Liver (tissue), 7 donors: ENCODE measurements at regions not wholly inside any gene's neighbourhood (a gene's known extent, or its start where the extent isn't known, plus 50 kb on each side); places are given as distances from the start of the nearest gene placed in this dataset.

Experiments
- DNase-seq: peaks from one replicate; pipeline ENCODE4 v3.0.0-alpha.2; 2017; ENCODE audit warnings: low spot score
- H3K27ac ChIP-seq, 2 donors: one replicate each; pipeline ENCODE4 v1.7.0; 2013; ENCODE audit warnings: inconsistent platforms in 2 of 2, low read length in 2 of 2, control low read depth in 1 of 2, low read depth in 1 of 2, mild to moderate bottlenecking in 1 of 2
- H3K27me3 ChIP-seq, 4 donors: one replicate each; pipeline versions ENCODE4 v1.6.1 to v1.7.0; 2013; ENCODE audit warnings: low read length in 3 of 4, inconsistent platforms in 1 of 4, mild to moderate bottlenecking in 1 of 4, moderate library complexity in 1 of 4; ENCODE audit not compliant: control insufficient read depth in 4 of 4, insufficient read depth in 4 of 4
- H3K36me3 ChIP-seq, 4 donors: one replicate each; pipeline versions ENCODE4 v1.6.1 to v1.7.0; 2013; ENCODE audit warnings: low read length in 3 of 4, mild to moderate bottlenecking in 3 of 4, low read depth in 1 of 4, moderate library complexity in 1 of 4; ENCODE audit not compliant: control insufficient read depth in 4 of 4, insufficient read depth in 3 of 4
- H3K4me1 ChIP-seq, 4 donors: one replicate each; pipeline versions ENCODE4 v1.6.1 to v1.7.0; 2013; ENCODE audit warnings: low read length in 3 of 4, mild to moderate bottlenecking in 3 of 4, moderate library complexity in 1 of 4; ENCODE audit not compliant: control insufficient read depth in 4 of 4, insufficient read depth in 4 of 4
- H3K4me3 ChIP-seq, 3 donors: one replicate each; pipeline versions ENCODE4 v1.6.1 to v1.7.0; 2013; ENCODE audit warnings: low read length in 3 of 3, control low read depth in 1 of 3, low read depth in 1 of 3, mild to moderate bottlenecking in 1 of 3
- H3K9ac ChIP-seq, 2 donors: one replicate each; pipeline ENCODE4 v1.7.0; 2013; ENCODE audit warnings: low read length in 2 of 2, mild to moderate bottlenecking in 2 of 2, moderate library complexity in 2 of 2, control low read depth in 1 of 2, low read depth in 1 of 2
- H3K9me3 ChIP-seq, 4 donors: one replicate each; pipeline versions ENCODE4 v1.6.1 to v1.7.0; 2013; ENCODE audit warnings: low read length in 3 of 4; ENCODE audit not compliant: control insufficient read depth in 4 of 4
- EGR1 ChIP-seq, 2 donors: IDR thresholded peaks; 2 replicates each; pipeline ENCODE4 v1.6.1; 2016 to 2018; ENCODE audit warnings: antibody characterized with exemption in 2 of 2, low read depth in 2 of 2
- FOXA1 ChIP-seq: IDR thresholded peaks from 2 replicates; pipeline ENCODE4 v1.6.1; 2016; ENCODE audit warnings: antibody characterized with exemption
- FOXA2 ChIP-seq: IDR thresholded peaks from 2 replicates; pipeline ENCODE4 v1.6.1; 2016; ENCODE audit warnings: antibody characterized with exemption
- HNF4A ChIP-seq, 2 donors: conservative IDR thresholded peaks; 2 replicates each; pipeline ENCODE4 v1.6.1; 2016; ENCODE audit warnings: antibody characterized with exemption in 2 of 2, mild to moderate bottlenecking in 2 of 2
- JUND ChIP-seq, 2 donors: IDR thresholded peaks; 2 replicates each; pipeline ENCODE4 v1.6.1; 2016; ENCODE audit warnings: antibody characterized with exemption in 2 of 2
- MAX ChIP-seq: IDR thresholded peaks from 2 replicates; pipeline ENCODE4 v1.6.1; 2016; ENCODE audit warnings: antibody characterized with exemption
- NR2F2 ChIP-seq: IDR thresholded peaks from 2 replicates; pipeline ENCODE4 v1.6.1; 2016; ENCODE audit warnings: antibody characterized with exemption
- RAD21 ChIP-seq, 2 donors: IDR thresholded peaks; 2 replicates each; pipeline ENCODE4 v1.6.1; 2016; ENCODE audit warnings: antibody characterized with exemption in 2 of 2, mild to moderate bottlenecking in 2 of 2
- RXRA ChIP-seq, 2 donors: IDR thresholded peaks; 2 replicates each; pipeline ENCODE4 v1.6.1; 2017 to 2018; ENCODE audit warnings: antibody characterized with exemption in 2 of 2, mild to moderate bottlenecking in 1 of 2
- SP1 ChIP-seq: IDR thresholded peaks from 2 replicates; pipeline ENCODE4 v1.6.1; 2018; ENCODE audit warnings: antibody characterized with exemption, mild to moderate bottlenecking
- TAF1 ChIP-seq: conservative IDR thresholded peaks from 2 replicates; pipeline ENCODE4 v1.6.1; 2016; ENCODE audit warnings: antibody characterized with exemption, mild to moderate bottlenecking
- ZBTB33 ChIP-seq: IDR thresholded peaks from 2 replicates; pipeline ENCODE4 v1.6.1; 2016; ENCODE audit warnings: antibody characterized with exemption
- WGBS: extraction: QIAGEN DNeasy Blood & Tissue Kit; methylation state at CpG from one replicate; pipeline ENCODE4 v1.1.7; 2013; 5-methylcytosine and 5-hydroxymethylcytosine counted together
- TF ChIP-seq, protein P1 (sequence below): IDR thresholded peaks from 2 replicates; pipeline ENCODE4 v1.6.1; 2016; ENCODE audit warnings: antibody characterized with exemption, mild to moderate bottlenecking
- donor health status: healthy.
- donor health status: healthy.
- donor health status: healthy.
- donor health status: healthy.

- H3K9ac ChIP-seq = no peak overlapping the region
- no peak overlapping the region for H3K4me3 ChIP-seq
- no peak for DNase-seq
- H3K9me3 ChIP-seq = no peaks in the 10 kb centered on the region
- H3K27me3 ChIP-seq = peaks cover 0 to 2% (median 0%) of the 10 kb centered on the region in 4 donors
- TF ChIP-seq HNF4A (conservative IDR thresholded peaks at IDR 0.05) = no peak
- no peak for TF ChIP-seq RAD21 (IDR thresholded peaks at IDR 0.05)
- no peak for TF ChIP-seq FOXA1
- no peak for TF ChIP-seq MAX
- no peak for TF ChIP-seq RXRA (IDR thresholded peaks at IDR 0.05)
- TF ChIP-seq ZBTB33 = no peak
- H3K36me3 ChIP-seq = no peaks in the 10 kb centered on the region
- no peaks in the 10 kb centered on the region for H3K4me1 ChIP-seq
- no peak overlapping the region for H3K27ac ChIP-seq
- WGBS = 89% methylated on average over 35 of the region's 35 CpGs
Observed at GRCh38 chr20:24813080-24813479, 136.0 kb upstream of the CST7 start.

DNA sequence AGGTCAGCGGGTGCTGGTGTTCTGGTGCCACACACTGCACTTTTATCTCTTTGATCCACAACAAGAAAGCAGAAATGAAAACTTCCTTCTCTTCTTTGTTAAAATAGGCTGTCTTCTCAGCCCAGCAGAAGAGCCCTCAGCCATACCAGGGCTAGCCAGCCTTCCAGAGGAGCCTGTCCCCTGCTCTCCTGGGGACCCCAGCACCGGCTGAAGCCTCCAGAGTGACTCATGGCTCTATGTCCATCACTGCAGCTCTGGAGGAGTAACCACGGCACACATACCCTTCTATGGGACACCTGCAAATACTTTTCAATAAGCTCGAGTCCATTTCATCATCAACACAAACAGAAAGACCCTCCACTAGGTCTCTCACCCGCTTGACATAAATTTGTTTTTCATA, 135.6 kb upstream of the CST7 start:
- H3K36me3 ChIP-seq = no peaks in the 10 kb centered on the region
- H3K4me3 ChIP-seq = no peak overlapping the region
- WGBS = 77% methylated on average over 5 of the region's 5 CpGs
- H3K4me1 ChIP-seq = no peaks in the 10 kb centered on the region
- peaks cover 0 to 2% (median 0%) of the 10 kb centered on the region in 4 donors for H3K27me3 ChIP-seq
- DNase-seq = no peak
- no peak overlapping the region for H3K9ac ChIP-seq
- no peak overlapping the region for H3K27ac ChIP-seq
- H3K9me3 ChIP-seq = no peaks in the 10 kb centered on the region
- TF ChIP-seq JUND (IDR thresholded peaks at IDR 0.05) = no peak
- TF ChIP-seq ZBTB33 = no peak
- no peak for TF ChIP-seq NR2F2
- no peak for TF ChIP-seq EGR1 (IDR thresholded peaks at IDR 0.05; ENCODE audit: low read depth in 2 of 2)
- no peak for TF ChIP-seq HNF4A (conservative IDR thresholded peaks at IDR 0.05)
- TF ChIP-seq SP1 = no peak
- TF ChIP-seq, protein P1, sequence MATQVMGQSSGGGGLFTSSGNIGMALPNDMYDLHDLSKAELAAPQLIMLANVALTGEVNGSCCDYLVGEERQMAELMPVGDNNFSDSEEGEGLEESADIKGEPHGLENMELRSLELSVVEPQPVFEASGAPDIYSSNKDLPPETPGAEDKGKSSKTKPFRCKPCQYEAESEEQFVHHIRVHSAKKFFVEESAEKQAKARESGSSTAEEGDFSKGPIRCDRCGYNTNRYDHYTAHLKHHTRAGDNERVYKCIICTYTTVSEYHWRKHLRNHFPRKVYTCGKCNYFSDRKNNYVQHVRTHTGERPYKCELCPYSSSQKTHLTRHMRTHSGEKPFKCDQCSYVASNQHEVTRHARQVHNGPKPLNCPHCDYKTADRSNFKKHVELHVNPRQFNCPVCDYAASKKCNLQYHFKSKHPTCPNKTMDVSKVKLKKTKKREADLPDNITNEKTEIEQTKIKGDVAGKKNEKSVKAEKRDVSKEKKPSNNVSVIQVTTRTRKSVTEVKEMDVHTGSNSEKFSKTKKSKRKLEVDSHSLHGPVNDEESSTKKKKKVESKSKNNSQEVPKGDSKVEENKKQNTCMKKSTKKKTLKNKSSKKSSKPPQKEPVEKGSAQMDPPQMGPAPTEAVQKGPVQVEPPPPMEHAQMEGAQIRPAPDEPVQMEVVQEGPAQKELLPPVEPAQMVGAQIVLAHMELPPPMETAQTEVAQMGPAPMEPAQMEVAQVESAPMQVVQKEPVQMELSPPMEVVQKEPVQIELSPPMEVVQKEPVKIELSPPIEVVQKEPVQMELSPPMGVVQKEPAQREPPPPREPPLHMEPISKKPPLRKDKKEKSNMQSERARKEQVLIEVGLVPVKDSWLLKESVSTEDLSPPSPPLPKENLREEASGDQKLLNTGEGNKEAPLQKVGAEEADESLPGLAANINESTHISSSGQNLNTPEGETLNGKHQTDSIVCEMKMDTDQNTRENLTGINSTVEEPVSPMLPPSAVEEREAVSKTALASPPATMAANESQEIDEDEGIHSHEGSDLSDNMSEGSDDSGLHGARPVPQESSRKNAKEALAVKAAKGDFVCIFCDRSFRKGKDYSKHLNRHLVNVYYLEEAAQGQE = no peak
- TF ChIP-seq RXRA (IDR thresholded peaks at IDR 0.05) = no peak
- TF ChIP-seq TAF1 = no peak
- no peak for TF ChIP-seq FOXA2
